Testis (tissue), 2 donors: ENCODE measurements at regions not wholly inside any gene's neighbourhood (a gene's known extent, or its start where the extent isn't known, plus 50 kb on each side); places are given as distances from the start of the nearest gene placed in this dataset.

ENCODE experiments used
- DNase-seq: peaks from one replicate; pipeline ENCODE4 v3.0.0-alpha.2; 2019
- H3K27ac ChIP-seq, 2 donors: fragments of 200-600 bp; sonication (generic); one replicate each; pipeline ENCODE4 v1.5.1; 2019
- H3K27me3 ChIP-seq: fragments of 200-600 bp; sonication (generic); one replicate; pipeline ENCODE4 v1.5.1; 2019
- H3K36me3 ChIP-seq: fragments of 200-600 bp; sonication (generic); one replicate; pipeline ENCODE4 v1.5.1; 2017; ENCODE audit warnings: low read depth; ENCODE audit errors: missing control alignments
- H3K4me1 ChIP-seq: fragments of 200-600 bp; sonication (generic); one replicate; pipeline ENCODE4 v1.5.1; 2019
- H3K4me3 ChIP-seq, 2 donors: fragments of 200-600 bp; sonication (generic); one replicate each; pipeline ENCODE4 v1.5.1; 2017 to 2019
- H3K9me3 ChIP-seq: fragments of 200-600 bp; sonication (generic); one replicate; pipeline ENCODE4 v1.5.1; 2017
- POLR2A ChIP-seq: fragments of 450-650 bp; IDR thresholded peaks from one replicate; pipeline ENCODE4 v1.6.1; 2017; ENCODE audit warnings: antibody characterized with exemption, mild to moderate bottlenecking, moderate library complexity
- WGBS, 2 donors: methylation state at CpG; one replicate each; pipeline ENCODE4 v1.1.5; 2018; 5-methylcytosine and 5-hydroxymethylcytosine counted together
- intact Hi-C: fragments of 100-400 bp; cut with DNase I; formaldehyde crosslinking; loops from one replicate; pipeline ENCODE4 v1.15.1; 2023; ENCODE audit warnings: low total_unique reads
- TF ChIP-seq, protein P1 (sequence below), 3 experiments: fragments of 450-650 bp in 2 of 3; fragments of 200-600 bp in 1 of 3; sonication (generic) in 1 of 3; IDR thresholded peaks; one replicate each; pipeline ENCODE4 v1.5.1; 2016 to 2019; ENCODE audit warnings: antibody characterized with exemption in 3 of 3, mild to moderate bottlenecking in 2 of 3, moderate library complexity in 1 of 3

DNA sequence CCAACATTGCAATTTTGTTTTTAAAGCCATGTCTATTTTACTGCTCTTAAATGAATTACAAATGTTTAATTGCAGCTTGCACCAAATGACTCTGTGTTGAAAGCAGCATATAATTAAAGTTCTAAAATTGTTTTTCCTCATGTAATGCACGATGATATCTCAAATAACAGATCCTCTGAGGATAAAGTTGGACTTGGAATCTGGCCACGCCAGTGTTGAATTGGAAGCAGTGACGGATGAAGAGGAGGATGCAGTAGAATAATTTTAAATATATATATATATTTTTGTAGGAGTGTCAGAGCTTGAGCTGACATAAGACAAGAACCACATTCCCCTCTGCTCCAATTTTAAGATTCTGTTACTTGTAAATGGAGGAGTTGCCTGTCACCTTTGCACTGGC lies 406.6 kb upstream of the DPPA4 start:
- intact Hi-C loops: no loop called here
- H3K9me3 ChIP-seq: no peaks in the 10 kb centered on the region
- no peak overlapping the region for H3K4me3 ChIP-seq
- no peaks in the 10 kb centered on the region for H3K27me3 ChIP-seq
- H3K36me3 ChIP-seq: no peaks in the 10 kb centered on the region
- no peak for TF ChIP-seq POLR2A
- TF ChIP-seq, protein P1, sequence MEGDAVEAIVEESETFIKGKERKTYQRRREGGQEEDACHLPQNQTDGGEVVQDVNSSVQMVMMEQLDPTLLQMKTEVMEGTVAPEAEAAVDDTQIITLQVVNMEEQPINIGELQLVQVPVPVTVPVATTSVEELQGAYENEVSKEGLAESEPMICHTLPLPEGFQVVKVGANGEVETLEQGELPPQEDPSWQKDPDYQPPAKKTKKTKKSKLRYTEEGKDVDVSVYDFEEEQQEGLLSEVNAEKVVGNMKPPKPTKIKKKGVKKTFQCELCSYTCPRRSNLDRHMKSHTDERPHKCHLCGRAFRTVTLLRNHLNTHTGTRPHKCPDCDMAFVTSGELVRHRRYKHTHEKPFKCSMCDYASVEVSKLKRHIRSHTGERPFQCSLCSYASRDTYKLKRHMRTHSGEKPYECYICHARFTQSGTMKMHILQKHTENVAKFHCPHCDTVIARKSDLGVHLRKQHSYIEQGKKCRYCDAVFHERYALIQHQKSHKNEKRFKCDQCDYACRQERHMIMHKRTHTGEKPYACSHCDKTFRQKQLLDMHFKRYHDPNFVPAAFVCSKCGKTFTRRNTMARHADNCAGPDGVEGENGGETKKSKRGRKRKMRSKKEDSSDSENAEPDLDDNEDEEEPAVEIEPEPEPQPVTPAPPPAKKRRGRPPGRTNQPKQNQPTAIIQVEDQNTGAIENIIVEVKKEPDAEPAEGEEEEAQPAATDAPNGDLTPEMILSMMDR (IDR thresholded peaks at IDR 0.05): no peak
- H3K4me1 ChIP-seq: no peaks in the 10 kb centered on the region
- 70 to 77% methylated on average over 3 of the region's 3 CpGs for WGBS, 2 donors
- no peak for DNase-seq
- H3K27ac ChIP-seq: no peak overlapping the region

DNA sequence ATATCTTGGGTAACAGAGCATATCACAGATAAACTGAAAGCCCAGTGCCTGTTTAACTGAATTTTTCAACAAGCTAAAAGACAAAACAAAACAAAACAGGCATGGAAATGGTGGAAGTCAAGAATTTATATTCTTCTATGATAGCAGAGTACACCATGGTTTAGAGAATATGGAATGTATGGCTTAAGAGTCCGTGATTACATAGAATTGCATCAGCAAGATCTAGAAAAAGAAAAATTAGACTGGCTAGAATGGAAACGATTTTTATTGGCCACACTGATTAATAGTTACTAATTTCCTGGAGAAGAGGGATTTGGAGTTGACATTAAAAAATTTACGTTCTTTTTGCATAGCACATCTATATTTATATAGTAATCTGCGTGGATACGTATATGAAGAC lies 435.2 kb upstream of the DPPA4 start:
- Histone ChIP-seq H3K27me3 (no peaks in the 10 kb centered on the region), H3K36me3 (no peaks in the 10 kb centered on the region), H3K4me1 (no peaks in the 10 kb centered on the region), H3K9me3 (no peaks in the 10 kb centered on the region), H3K4me3 (no peak overlapping the region), H3K27ac (no peak overlapping the region)
- 82 to 84% methylated on average over 5 of the region's 5 CpGs for WGBS, 2 donors
- intact Hi-C loops: no loop called here
- DNase-seq: no peak
- TF ChIP-seq POLR2A: no peak
- TF ChIP-seq, protein P1 (IDR thresholded peaks at IDR 0.05): no peak

DNA sequence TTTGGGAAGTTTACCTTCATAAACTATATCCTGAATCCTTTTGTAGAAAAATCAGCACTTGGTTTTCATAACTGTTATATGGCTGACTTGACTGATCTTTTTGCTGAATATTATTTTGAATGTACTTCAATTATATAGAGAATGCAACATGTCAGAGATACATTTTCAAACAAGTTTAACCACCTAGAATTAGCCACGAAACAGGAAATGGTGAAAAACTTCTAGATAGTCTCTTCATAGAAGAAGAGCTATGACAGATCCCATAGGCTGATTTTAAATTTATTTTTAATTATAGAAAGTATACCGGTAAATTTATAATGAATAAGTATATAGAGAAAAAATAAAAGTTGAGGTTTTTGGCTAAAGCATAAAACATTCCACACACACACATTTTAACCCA lies 436.8 kb upstream of the DPPA4 start:
- 87% methylated on average over 2 of the region's 2 CpGs for WGBS, 2 donors
- H3K4me1 ChIP-seq: no peaks in the 10 kb centered on the region
- H3K36me3 ChIP-seq: no peaks in the 10 kb centered on the region
- no peaks in the 10 kb centered on the region for H3K9me3 ChIP-seq
- intact Hi-C loops: no loop called here
- H3K4me3 ChIP-seq: no peak overlapping the region
- no peak for DNase-seq
- TF ChIP-seq, protein P1 (IDR thresholded peaks at IDR 0.05): no peak
- TF ChIP-seq POLR2A: no peak
- no peaks in the 10 kb centered on the region for H3K27me3 ChIP-seq
- H3K27ac ChIP-seq: no peak overlapping the region

DNA sequence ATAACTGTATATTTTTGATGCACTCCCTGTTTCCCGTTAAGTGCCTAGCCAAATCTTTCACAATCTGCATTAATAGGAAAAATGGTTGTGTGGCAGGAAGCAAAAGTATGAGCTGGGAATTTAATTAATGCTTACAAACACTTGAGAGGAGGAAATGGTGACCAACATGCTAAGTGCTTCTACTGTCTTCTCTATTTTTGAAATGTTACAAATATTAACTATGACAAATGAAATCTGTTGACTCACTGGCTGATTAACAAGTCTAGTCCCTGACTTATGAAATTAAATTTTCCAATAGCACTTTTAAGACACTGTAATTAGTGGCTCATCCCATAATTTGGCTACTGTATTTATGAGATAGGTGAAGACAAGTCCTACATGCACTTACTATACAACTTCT lies 446.9 kb upstream of the DPPA4 start:
- no peaks in the 10 kb centered on the region for H3K36me3 ChIP-seq
- H3K4me3 ChIP-seq: no peak overlapping the region
- intact Hi-C loops: no loop called here
- H3K4me1 ChIP-seq: no peaks in the 10 kb centered on the region
- 72 to 83% methylated on average over 1 of the region's 1 CpG for WGBS, 2 donors
- no peak for DNase-seq
- H3K27ac ChIP-seq: no peak overlapping the region
- TF ChIP-seq POLR2A: no peak
- TF ChIP-seq, protein P1 (IDR thresholded peaks at IDR 0.05): no peak
- H3K27me3 ChIP-seq: no peaks in the 10 kb centered on the region
- no peaks in the 10 kb centered on the region for H3K9me3 ChIP-seq

DNA sequence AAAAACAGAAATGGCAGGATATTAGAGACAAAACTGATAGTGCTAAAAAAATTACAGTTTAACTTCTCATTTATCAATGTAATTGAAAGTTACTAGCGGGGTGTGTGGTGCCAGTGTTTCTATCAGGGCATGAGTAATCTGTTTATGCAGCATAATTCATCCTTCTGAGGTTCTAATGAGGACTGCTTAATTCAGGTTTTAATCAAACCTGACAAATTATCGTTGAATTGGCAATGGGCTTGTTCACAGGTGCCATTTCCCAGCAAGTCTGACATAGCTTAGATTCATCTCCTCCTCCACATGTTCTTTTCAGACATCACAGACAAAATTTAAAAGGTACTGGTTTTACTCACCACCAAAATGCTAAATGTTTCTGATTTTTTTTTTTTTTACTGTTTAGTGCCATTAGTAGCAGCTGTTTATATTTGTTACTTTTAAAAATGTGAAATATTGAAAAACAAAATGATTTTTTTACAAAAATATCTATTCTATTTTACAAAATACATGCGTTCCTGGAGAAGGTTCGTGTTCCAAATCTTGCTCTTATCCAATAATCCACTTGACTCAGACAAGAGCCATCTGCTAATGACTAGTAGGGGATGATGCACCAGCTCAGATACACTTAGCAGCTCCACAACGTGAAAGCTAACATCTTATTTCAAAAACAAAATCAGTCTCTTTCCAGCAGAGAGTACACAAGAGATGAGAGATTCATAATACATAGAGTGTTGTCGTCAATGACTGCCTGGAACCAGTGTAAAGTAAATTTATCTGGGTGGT lies 447.7 kb upstream of the DPPA4 start:
- Histone ChIP-seq H3K9me3 (no peaks in the 10 kb centered on the region), H3K27me3 (no peaks in the 10 kb centered on the region), H3K4me1 (no peaks in the 10 kb centered on the region), H3K36me3 (no peaks in the 10 kb centered on the region), H3K27ac (no peak overlapping the region), H3K4me3 (no peak overlapping the region)
- WGBS, 2 donors: 77 to 82% methylated on average over 6 of the region's 6 CpGs
- no peak for TF ChIP-seq POLR2A
- TF ChIP-seq, protein P1 (IDR thresholded peaks at IDR 0.05): no peak
- intact Hi-C loops: no loop called here
- no peak for DNase-seq
